ENCODE measurements at regions not wholly inside any gene's neighbourhood (a gene's known extent, or its start where the extent isn't known, plus 50 kb on each side); places are given as distances from the start of the nearest gene placed in this dataset.

- CTCF ChIA-PET: no interaction called here
- Mint-ChIP-seq H3K9me3 (no peaks in the 10 kb centered on the region), H3K27ac (no peak overlapping the region), H3K36me3 (ENCODE audit: low read depth) (no peaks in the 10 kb centered on the region), H3K4me1 (no peaks in the 10 kb centered on the region), H3K4me3 (no peak overlapping the region), H3K27me3 (no peaks in the 10 kb centered on the region)
- intact Hi-C loops (cut with micrococcal nuclease): no loop called here
- DNase-seq (no peak), ATAC-seq (ENCODE audit: low read depth) (no peak)
- POLR2A ChIA-PET: no interaction called here
- TF ChIP-seq CTCF (IDR thresholded peaks at IDR 0.05): no peak
These were observed 54.1 kb upstream of the PIK3C2G start for GRCh38 chr12:18207266-18207665.

GRCh38 chr12:18206198-18206597 lies 55.1 kb upstream of the PIK3C2G start:
- no peak for TF ChIP-seq CTCF (IDR thresholded peaks at IDR 0.05)
- Mint-ChIP-seq H3K27me3 (no peaks in the 10 kb centered on the region), H3K36me3 (ENCODE audit: low read depth) (no peaks in the 10 kb centered on the region), H3K27ac (no peak overlapping the region), H3K4me1 (no peaks in the 10 kb centered on the region), H3K4me3 (no peak overlapping the region), H3K9me3 (no peaks in the 10 kb centered on the region)
- ATAC-seq (ENCODE audit: low read depth) (no peak), DNase-seq (no peak)
- intact Hi-C loops (cut with micrococcal nuclease): no loop called here
- ChIA-PET POLR2A (no interaction called here), CTCF (no interaction called here)

GRCh38 chr12:18204053-18204452 lies 57.3 kb upstream of the PIK3C2G start:
- Mint-ChIP-seq H3K36me3 (ENCODE audit: low read depth) (no peaks in the 10 kb centered on the region), H3K9me3 (no peaks in the 10 kb centered on the region), H3K27ac (no peak overlapping the region), H3K27me3 (no peaks in the 10 kb centered on the region), H3K4me3 (no peak overlapping the region), H3K4me1 (no peaks in the 10 kb centered on the region)
- TF ChIP-seq CTCF (IDR thresholded peaks at IDR 0.05): no peak
- intact Hi-C loops (cut with micrococcal nuclease): no loop called here
- ChIA-PET POLR2A (no interaction called here), CTCF (no interaction called here)
- no peak for ATAC-seq (ENCODE audit: low read depth)
- DNase-seq: no peak

GRCh38 chr12:18192119-18192518 lies 69.2 kb upstream of the PIK3C2G start:
- DNase-seq: no peak
- Mint-ChIP-seq H3K4me1 (no peaks in the 10 kb centered on the region), H3K4me3 (no peak overlapping the region), H3K27me3 (no peaks in the 10 kb centered on the region), H3K36me3 (ENCODE audit: low read depth) (no peaks in the 10 kb centered on the region), H3K27ac (no peak overlapping the region), H3K9me3 (peaks cover 15% of the 10 kb centered on the region)
- ATAC-seq (ENCODE audit: low read depth): no peak
- no peak for TF ChIP-seq CTCF (IDR thresholded peaks at IDR 0.05)
- CTCF ChIA-PET: no interaction called here
- intact Hi-C loops (cut with micrococcal nuclease): no loop called here
- POLR2A ChIA-PET: no interaction called here

- H3K4me3 Mint-ChIP-seq: no peak overlapping the region
These were observed 78.2 kb upstream of the PIK3C2G start for GRCh38 chr12:18183141-18183540.

More at GRCh38 chr12:18183141-18183540, 78.2 kb upstream of the PIK3C2G start:
- ChIA-PET CTCF (no interaction called here), POLR2A (no interaction called here)
- no peak for TF ChIP-seq CTCF (IDR thresholded peaks at IDR 0.05)
- no peaks in the 10 kb centered on the region for H3K27me3 Mint-ChIP-seq
- DNase-seq (no peak), ATAC-seq (ENCODE audit: low read depth) (no peak)
- intact Hi-C loops (cut with micrococcal nuclease): no loop called here
- H3K36me3 Mint-ChIP-seq (ENCODE audit: low read depth): no peaks in the 10 kb centered on the region
- no peaks in the 10 kb centered on the region for H3K4me1 Mint-ChIP-seq
- H3K9me3 Mint-ChIP-seq: peaks cover 3% of the 10 kb centered on the region
- H3K27ac Mint-ChIP-seq: no peak overlapping the region

Data from activated B cell treated with CpG ODN at 0.5 μM for 24 hours (primary cell).